GM13976 (cell line): ENCODE measurements at regions not wholly inside any gene's neighbourhood (a gene's known extent, or its start where the extent isn't known, plus 50 kb on each side); places are given as distances from the start of the nearest gene placed in this dataset.

Source experiments
- DNase-seq: peaks from one replicate; pipeline ENCODE4 v3.0.0; 2012; ENCODE audit warnings: low spot score
- in situ Hi-C: fragments of 300-500 bp; cut with MboI; formaldehyde crosslinking; loops from one replicate; pipeline ENCODE4 v1.12.0; 2022; ENCODE audit warnings: low sequenced_read_pairs, mixed read lengths, inconsistent platforms; ENCODE audit not compliant: unreplicated experiment
- TF ChIP-seq, protein P1 (sequence below): IDR thresholded peaks from 2 replicates; pipeline ENCODE4 v1.5.1; 2012; ENCODE audit warnings: borderline replicate concordance, mild to moderate bottlenecking; ENCODE audit not compliant: insufficient read depth; ENCODE audit errors: extremely low read depth, missing control alignments, control extremely low read depth

DNA sequence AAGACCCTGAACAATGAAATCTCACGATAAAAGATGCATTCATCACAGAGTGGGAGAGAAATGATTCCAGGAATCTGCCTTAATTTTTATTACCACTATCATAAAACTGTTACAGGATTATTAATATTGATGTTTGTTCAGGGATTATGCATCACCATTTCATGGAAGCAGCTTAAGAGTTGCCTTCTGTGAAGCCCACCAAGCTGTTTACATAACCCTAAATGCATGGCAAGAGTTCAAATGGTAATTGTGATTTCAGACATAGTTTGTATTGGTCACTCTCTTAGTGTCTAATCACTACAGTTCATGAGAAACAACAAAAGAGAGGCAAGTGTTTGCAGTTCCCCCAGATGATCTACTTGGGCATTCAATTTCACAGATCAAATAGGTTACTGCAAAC is 527.7 kb downstream of the RPS29 start:
- TF ChIP-seq, protein P1, sequence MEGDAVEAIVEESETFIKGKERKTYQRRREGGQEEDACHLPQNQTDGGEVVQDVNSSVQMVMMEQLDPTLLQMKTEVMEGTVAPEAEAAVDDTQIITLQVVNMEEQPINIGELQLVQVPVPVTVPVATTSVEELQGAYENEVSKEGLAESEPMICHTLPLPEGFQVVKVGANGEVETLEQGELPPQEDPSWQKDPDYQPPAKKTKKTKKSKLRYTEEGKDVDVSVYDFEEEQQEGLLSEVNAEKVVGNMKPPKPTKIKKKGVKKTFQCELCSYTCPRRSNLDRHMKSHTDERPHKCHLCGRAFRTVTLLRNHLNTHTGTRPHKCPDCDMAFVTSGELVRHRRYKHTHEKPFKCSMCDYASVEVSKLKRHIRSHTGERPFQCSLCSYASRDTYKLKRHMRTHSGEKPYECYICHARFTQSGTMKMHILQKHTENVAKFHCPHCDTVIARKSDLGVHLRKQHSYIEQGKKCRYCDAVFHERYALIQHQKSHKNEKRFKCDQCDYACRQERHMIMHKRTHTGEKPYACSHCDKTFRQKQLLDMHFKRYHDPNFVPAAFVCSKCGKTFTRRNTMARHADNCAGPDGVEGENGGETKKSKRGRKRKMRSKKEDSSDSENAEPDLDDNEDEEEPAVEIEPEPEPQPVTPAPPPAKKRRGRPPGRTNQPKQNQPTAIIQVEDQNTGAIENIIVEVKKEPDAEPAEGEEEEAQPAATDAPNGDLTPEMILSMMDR = no peak

DNA sequence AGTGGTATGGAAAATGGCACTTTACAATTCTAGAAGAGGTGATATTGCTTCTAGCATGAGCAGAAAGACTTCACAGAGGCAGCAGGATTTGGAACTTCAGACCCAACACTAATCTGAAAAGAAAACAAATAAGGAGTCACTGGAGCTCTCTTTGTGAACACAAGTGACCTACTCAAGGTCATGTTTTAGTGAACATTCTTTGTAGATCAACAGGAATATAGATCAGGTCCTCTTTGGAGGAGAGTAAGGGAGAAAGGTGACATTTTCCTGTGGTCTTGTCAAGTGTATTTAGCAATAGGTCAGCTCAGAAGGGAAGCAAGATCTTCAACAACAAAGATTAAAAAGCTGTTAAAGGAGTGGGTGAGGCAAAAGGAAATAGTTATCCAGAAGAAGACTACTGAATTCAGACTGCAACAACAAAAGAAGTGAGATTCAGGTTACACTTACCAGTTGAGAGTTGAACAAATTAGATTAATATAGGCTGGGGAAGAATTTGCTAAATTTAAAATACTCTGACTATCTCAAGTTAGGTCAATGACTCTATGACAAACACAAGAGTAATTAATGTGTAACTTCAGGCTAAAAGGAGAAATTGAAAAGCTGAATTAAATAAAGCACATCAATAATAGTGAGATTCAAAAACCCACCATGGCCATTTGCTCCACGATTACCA is 528.2 kb downstream of the RPS29 start:
- in situ Hi-C loops = no loop called here
- TF ChIP-seq, protein P1 = no peak
- DNase-seq = no peak

More for the DNA sequence above, 527.7 kb downstream of the RPS29 start:
- in situ Hi-C loops = no loop called here
- no peak for DNase-seq

DNA sequence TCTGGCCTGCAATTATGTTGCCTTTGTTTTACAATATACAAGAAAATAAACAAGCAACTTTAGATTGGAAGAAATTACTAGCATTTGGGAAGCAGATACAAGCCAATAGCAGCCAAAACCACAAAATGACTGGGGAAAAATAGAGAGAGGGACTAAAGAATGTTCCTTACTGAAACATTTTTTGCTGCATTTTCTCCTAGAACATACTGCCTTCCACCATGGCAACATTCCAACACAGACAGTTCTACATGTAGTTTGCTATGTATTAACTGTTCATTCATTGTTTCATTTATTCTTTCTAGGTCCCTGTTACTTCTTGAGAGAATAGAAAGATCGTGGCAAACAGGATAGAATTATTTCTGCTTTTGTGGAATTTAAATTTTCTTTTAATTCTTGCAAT is 530.2 kb downstream of the RPS29 start:
- TF ChIP-seq, protein P1 = no peak
- DNase-seq = no peak
- in situ Hi-C loops = no loop called here

DNA sequence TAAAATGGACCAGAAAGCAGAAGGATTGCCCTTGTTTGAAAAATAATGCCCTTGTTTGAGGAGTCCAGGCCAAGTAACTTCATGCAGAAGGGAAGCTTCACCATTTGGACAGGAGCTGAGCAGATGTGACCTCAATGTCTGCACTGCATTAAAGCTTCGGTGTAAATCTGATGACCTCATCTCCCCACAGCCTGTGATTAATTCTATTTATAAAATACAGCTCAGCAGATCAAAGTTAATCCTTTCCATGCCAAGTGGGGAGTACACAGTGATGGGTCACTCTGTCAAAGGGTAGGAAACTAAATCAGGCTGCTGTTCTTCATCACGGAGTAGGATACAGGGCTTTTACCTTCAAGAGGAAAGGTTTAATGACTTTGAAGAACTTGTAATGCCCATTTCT is 533.7 kb downstream of the RPS29 start:
- in situ Hi-C loops = no loop called here
- DNase-seq = no peak
- TF ChIP-seq, protein P1 = no peak

DNA sequence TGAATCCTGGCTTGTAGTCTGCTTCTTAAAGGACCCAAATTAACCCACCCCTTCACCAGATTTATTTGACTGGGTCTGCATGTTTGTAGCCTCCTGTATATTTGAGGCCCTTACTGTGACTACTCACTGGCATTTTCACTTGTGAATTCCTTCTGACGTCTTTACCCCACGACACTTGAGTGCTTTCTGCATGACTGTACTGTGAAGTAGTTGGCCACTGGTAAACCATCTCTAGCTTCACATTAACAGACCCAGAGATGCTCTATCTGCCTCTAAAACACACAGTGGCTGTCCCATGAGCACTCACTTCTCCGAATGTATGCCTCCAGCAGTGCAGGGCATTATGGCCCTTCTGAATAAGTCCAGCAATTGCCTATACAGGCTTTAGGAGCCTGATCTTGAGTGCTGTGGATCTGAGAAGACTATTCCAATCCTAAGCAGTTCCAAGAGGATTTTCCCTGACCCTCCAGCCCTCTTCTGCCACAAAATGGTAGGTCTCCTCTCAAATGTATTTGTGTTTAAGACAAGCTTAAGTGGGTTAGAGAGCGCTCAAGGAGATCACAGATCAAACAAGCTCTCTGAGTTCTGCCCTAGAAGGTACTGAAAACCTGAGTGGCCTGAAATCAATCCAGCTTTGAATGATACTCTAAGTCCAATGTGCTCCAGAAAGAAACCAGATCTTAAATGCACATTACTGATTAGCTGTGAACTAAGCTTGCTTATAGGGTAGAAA is 534.7 kb downstream of the RPS29 start:
- in situ Hi-C loops = no loop called here
- no peak for DNase-seq
- TF ChIP-seq, protein P1 = no peak

DNA sequence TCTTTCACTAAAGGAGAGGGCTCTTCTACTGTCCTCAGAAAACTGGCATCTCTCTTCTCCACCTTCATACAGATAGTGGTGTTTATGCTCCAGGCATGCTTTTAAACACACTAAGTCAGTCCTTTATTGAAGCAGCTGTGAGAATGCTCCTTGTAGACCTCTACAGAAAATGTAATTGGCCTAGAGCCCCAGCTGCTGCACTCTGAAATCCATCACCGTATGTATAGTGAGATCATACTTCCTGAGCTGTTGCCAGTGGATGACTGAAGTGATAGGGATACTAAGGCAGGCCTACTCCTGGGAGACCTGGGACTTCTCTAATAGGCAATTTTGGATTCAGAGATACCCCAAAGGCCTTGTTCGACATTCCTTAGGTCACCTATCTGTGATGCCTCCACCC is 535.4 kb downstream of the RPS29 start:
- in situ Hi-C loops = no loop called here
- TF ChIP-seq, protein P1 = no peak
- no peak for DNase-seq
